Activated CD8-positive, alpha-beta memory T cell treated with anti-CD3 and anti-CD28 coated beads, Interleukin-2, amount 50 U/mL, for 48 hours (primary cell): ENCODE measurements at regions not wholly inside any gene's neighbourhood (a gene's known extent, or its start where the extent isn't known, plus 50 kb on each side); places are given as distances from the start of the nearest gene placed in this dataset.

ENCODE experiments used
- DNase-seq: peaks from one replicate; pipeline ENCODE4 v3.0.0-alpha.2; 2020

DNA sequence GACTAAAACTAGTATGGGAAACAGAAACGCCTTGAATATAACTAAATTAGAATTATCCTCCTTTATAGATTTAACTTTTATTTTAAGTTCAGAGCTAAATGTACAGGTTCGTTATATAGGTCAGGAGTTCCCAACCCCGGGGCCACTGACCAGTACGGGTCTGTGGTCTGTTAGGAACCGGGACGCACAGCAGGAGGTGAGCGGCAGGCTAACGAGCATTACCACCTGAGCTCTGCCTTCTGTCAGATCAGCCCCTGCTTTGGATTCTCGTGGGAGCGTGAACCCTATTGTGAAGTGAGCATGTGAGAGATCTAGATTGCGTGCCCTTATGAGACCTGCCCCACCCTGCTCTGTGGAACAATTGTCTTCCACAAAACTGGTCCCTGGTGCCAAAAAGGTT, 51.0 kb downstream of the FAT4 start:
- no peak for DNase-seq

DNA sequence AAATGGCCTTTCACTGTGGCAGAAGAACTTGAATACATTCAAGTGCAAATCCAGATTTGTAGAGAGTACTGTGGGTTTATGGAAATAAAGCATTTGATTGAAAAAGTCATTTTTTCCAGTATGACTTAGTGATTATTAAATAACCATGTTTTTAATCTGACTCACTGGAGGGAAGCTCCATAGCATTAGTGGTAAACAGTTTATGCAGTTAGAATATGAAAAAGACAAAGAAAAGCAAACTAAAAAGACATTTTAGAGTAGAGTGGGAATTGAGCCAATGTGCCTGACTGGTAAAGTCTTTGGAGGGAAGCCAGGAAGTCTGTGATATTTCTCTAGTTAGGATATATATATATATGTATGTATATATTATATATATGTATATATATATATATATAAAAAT, 53.4 kb downstream of the FAT4 start:
- DNase-seq = no peak

DNA sequence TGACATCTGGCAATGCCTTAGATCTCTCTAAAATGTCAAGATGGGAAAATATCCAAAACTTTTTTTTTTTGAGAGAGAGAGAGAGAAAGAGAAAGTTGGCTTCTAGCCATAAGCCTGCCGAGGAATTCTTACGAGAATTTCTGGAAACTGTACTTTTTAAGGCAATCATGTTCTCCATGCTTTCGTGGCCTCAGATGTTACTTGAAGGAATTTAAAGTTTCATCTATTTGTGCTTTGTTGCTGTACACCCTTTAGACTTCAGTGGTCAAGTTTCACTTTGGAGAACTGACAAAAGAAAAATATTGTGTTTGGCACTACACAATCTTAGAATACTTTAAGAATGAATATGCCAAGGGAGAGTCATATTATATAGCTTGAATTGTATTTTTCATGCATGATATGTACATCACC, 53.9 kb downstream of the FAT4 start:
- DNase-seq = no peak

DNA sequence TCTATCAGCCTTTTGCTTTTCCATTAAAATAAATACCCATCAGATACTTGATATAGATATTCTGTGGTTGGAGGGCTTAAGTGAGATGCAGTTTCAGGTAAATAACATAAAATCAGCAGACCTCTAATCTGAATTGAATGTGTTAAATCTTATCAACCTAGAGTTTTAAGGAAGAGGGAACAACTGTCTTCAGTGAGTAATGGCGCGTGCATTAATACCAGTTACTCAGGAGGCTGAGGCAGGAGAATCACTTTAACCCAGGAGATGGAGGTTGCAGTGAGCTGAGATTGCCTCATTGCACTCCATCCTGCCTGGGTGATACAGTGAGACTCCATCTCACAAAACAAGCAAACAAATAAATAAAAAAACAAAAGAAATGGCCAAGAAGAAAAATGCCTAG, 54.3 kb downstream of the FAT4 start:
- DNase-seq = no peak

DNA sequence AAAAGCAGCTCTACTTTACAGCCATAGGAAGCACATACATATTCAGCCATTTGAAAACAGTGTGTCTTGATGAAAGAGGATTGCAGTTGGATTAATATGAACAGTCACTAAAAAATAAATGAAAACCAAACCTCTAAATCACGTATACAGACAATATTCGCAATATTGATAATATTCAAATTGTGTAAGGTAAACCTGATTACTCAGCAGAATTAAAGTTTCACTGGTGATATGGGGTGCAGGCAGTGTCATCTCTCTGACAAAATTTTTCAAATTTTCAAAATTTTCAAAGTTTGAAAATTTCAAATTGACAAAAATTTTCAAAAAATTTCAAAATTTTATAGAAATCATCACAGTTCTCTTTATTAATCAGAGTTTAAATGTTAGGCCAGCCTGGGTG, 55.7 kb downstream of the FAT4 start:
- DNase-seq = no peak

DNA sequence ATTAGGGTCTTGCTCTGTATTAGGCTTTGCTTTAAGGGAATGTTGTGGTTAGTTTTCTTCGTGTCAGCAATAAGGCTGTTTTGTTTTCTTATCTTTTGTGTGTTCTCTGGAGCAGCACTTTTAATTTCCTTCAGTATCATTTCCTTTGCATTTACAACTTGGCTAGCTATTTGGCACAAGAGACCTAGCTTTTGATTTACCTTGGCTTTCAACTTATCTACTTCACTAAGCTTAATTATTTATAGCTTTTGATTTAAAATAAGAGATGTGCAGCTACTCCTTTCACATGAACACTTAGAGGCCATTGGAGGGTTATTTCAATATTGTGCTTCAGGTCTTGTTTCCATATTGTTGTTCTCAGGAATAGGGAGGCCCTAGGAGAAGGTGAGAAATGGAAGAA, 68.2 kb downstream of the FAT4 start:
- DNase-seq = no peak

DNA sequence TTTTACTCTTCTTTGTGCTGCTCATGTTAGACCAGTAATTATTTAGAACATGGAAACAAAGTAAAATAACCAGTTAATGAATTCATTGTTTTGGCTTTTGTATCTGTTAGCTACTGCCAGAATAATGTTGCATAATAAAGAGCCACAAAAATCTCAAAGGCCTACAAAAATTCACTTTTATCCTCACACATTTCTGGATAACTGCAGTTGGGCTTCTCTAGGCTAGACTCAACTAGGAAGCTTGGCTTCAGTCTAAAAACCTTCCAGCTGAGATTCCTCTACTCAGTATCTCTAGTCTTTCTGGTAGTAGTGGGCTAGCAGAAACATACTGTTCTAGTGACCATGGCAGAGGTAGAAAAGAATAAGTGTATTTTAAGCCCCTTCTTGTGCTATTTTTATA, 73.0 kb downstream of the FAT4 start:
- no peak for DNase-seq

DNA sequence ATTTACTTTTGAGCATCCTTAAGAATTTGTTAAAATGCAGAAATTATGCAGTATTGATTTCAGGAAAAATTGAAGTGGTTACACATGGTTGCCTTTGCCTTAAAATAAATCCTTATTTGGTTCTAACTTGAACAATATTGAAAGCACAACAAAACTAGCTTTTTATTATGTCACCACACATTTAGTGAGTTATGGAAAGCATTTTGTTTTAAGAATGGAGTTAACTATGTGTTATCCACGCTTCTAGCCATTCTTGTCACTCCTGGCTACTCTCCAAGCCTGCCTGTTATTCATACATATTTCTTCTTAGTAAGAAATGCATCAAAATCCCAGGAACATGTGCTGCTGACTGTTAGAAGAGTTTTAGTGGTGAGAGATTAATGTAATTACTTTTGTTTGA, 73.9 kb downstream of the FAT4 start:
- no peak for DNase-seq

DNA sequence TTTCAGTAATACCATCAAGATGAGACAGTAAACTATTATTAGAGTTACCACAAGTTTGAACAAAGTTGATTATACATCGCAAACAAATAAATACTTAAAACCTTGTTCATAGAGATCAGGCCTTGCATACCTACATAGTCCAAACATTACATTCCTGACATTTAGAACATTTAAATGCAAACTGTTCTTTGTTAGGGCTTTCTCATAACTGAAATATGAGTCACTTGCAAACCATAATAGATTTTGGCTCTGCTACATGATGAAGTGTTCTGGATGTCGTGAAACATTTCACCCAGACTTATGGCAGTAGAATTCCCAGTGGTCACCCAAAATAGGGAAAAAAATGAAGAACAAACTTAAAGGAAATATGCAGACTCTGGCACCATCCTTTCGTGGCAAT, 75.0 kb downstream of the FAT4 start:
- no peak for DNase-seq

DNA sequence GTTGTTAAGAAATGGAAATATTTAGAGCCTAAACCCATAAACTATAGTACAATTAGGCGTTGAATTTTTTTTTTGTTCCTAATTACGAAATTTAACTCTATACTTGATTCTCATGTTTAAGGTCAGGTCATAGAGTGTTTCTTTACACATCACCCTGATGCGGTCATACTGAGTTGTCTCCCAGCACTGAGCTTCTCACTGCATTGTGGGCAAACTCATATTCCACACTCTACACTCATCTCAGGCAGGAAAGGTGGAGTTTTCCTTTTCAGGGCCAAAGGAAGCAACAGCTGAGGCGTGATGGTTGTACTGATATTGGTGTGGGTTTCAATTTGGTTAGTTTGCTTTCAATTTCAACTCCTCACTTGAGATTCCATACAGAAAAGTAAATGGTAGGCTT, 75.4 kb downstream of the FAT4 start:
- no peak for DNase-seq

DNA sequence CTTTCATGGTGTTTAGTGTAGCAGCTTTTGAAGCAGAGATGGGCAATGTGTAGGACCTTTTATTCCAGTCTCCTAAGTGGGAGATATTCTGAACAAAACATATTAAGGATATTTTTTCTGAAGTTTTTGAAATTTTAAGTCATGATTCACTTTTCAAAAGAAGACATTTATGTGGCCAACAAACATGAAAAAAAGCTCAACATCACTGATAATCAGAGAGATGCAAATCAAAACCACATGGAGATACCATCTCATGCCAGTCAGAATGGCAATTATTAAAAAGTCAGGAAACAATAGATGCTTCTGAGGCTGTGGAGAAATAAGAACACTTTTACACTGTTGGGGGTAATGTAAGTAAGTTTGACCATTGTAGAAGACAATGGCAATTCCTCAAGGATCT, 76.0 kb downstream of the FAT4 start:
- DNase-seq = no peak

DNA sequence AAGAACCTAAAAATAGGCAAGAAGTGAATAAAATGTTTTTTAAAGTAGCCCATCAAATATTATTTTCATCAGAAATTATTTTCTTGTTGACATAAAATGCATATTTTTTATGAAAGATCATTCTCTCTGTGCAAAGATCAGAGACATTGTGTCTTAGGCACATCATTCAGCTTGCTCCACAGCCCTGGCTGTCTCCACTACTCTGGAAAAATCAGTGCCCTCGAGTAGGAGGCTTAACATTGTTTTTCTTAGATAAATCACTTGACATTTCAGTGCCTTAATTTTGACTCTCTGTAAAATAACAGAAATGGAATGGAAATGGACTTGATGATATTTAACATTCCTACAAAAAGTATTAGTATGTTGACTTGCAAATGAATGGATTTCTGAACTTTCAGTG, 77.9 kb downstream of the FAT4 start:
- DNase-seq = no peak

DNA sequence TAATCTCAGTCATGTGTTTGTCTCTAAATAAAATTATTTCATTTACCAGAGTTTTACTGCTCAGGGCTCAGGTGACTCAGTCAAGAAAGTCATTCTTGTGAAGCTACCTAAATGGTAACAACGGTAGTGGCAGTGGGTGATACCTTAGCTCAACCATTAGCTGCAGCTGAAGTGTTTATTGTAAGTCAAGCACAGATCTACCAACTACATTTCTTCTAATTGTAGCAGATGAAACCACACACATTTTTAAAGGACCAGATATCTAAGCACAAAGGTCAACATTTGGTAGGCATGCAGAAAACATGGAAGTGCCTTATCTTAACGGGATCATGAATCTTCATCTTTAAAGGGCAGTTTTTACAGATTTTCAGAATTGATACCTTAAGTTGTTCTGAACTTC, 79.1 kb downstream of the FAT4 start:
- DNase-seq = no peak

DNA sequence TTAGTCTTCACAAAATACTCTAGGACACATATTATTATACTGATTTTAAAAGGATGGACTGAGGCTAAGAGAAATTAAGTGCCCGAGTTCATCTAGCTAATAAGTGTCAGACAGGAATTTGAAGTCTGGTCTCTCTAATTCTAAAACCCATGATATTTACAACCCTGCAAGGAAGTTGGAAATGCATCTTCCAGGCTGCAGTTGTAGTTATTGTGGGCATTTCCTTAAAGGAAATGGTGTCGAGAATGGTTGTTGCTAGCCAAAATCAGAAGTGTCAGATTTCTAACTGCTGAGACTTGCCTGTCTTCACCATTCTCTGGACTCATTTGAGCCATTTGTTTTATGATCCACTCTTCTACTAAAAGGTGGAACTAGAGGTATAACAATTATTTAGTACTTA, 82.5 kb downstream of the FAT4 start:
- no peak for DNase-seq

DNA sequence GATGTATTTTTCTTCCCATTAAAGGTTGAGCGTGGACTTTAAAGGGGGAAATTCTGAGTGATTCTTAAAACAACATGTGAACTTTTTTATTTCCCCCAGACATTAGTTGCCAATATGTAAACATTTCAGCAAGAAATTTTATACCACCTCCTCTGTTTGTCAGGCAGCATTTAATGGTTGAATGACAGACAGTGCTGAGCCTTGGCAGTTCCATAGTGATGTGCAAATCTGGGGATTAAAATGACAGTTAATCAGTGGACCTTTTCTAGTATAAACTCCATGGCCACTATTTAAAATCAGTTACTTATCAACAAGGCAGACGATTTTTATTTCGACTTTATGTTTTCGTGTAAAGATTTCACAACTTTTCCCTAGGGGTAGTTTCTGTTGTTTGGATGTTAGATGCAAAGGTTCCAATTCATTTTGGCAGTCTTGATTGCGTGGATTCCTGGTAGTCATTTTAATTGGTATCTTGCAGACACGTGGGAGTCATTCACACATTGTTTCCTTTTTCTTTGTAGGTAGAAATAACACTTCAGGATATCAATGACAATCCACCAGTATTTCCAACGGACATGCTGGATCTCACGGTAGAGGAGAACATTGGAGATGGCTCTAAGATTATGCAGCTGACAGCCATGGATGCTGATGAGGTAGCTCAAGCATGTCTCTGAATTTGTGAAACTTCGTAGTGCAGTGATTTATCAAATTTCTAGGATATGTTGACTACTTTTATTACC, 83.7 kb downstream of the FAT4 start:
- no peak for DNase-seq

DNA sequence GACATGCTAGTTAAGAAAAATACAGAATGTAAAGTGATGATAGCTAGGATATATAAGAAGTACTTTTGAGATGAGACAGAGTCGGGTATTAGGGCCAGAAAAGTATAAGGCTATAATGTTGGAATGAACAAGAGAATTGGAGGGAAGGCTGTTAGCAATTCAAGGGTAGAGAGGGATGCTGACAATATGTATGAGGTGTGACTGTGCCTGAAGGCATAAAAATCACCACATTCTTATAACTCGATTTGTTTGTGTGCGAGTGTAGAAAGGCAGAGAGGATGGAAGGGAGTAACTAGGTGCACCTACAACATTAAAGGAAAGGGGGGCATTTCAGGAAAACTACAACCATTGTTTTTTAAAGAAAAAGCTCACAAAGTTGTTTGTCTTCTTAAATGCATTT, 86.0 kb downstream of the FAT4 start:
- DNase-seq = no peak

DNA sequence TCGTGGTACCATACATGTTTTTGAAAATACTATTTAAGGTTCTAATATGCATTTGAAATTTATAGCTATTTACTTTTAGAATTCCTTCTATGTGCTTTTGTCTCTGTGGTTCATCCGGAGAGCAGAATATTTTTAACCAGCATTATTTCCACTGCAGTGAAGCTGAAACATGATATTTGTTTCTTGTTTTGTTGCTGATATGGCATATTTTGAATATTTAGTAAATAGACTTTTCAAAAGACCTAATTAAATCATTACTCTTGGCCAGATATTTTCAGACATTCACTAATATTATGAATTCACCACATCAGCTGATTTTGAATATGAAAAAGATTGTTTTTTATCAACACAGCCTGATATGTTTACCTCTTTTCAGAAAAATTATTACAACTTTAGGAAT, 87.0 kb downstream of the FAT4 start:
- DNase-seq = no peak

DNA sequence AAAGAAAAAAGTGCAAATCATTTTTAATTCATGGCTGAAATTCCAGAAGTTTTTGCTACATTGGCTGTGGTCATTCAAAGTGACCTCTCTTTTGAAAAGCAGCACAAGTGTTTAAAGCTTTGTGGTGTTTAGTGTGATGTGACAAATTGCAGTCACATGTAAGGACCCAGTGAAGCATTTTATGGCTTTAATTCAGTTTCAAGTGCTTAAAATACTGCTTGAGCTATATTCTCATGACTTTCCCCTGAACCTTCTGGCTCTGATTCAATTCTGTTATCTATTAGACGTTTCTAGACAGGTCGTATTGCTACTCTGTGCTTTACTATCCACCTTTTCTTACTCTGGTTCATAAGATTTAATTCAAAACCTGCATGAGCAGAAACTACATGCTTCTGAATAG, 105.8 kb downstream of the FAT4 start:
- no peak for DNase-seq

DNA sequence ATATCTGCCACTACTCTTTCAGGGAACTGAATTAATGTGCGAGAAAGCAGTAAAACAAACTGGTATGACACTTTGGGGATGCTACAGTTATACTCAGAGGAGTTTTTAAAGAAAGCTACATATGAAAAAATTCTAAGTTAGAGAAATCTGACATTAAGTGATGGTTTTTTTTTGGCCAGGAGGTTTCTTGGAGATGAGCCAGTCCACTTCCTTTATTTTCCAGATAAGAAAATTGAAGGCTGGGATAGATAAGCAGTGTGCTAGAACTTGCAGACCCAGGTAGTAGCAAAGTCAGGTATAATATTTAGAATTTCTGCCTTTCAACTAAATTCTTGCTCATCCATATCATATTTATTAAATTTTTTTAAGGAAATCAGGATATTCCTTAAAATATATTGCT, 106.8 kb downstream of the FAT4 start:
- DNase-seq = no peak

DNA sequence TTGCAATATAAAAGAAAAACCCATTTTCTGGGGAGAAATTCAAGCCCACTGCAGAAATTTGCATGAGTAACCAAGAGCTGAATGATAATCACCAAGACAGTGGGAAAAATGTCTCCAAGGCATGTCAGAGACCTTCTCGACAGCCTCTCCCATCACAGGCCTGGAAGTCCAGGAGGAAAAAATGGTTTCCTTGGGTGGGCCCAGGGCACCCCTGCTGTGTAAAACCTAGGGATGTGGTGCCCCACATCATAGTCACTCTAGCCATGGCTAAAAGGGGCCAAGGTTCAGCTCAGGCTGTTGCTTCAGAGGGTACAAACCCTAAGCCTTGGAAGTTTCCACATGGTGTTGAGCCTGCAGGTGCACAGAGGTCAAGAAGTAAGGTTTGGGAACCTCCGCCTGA, 108.4 kb downstream of the FAT4 start:
- DNase-seq = no peak

DNA sequence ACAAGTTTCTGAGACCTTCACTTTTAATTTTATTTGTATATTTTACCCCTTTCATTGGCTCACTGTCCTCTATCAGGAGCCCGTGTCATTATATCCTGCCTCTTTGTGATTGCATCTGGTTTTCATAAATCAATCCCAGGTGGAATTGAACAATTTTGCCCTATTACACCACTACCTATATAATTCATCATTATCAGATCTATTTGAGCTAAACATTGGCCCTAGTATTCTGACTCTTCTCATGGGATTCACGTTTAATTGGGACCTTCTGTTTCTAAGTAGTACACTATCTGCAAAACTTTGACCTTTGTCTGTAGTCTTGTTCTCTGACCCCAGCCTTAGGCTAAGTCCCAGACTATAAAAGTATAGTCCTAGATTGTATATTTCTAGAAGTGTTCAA, 114.1 kb downstream of the FAT4 start:
- DNase-seq = no peak

DNA sequence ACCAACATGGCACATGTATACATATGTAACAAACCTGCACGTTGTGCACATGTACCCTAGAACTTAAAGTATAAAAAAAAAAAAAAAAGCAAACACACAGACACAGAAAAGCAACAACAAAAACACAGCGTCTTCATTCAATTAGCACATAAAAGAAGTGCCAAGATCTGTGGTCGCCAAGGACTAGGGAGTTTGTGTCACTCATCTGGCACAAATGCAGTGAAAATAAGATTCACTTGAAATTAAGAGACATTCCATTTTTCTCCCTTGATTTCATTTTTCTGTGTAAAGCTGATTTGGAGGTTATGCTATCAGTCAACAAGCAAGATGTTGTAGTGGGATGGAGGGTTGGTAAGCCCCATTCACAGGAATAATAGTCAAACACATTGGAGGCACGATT, 115.3 kb downstream of the FAT4 start:
- DNase-seq = no peak

DNA sequence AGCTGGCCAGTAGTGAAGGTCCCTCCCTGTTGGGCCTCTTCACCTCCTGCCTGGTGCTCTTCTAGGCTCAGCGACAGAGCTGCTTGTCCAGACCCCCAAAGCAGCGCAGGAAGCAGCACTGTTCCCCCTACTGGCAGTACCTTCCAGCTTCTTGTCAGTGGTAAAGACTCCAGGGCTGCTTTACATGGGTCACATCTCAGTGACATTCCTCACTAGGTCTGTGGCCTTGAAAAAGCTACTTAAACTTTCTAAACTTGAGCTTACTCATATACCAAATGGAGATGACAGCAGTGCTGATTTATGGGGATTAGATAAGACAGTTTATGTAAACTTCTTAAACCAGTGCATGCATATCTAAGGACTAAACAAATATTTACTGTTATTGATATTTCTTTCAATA, 117.3 kb downstream of the FAT4 start:
- DNase-seq = no peak

DNA sequence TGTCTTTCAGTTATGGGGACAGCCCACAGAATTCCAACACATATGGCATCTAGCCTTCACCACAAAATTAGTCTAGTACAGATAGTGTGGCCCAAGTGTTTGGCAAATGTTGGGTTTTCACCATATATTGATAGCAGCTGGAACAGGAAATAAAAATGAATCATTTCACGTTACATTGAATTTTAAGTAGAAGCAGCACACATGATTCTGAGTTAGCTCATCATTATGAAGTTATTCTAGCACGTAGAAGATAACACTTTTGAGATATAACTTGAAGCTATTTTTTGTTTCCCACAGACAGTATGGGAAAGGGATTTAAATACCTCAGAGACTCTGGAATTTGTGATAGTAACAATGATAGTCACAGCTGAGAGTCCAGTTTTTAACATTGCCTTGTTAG, 118.7 kb downstream of the FAT4 start:
- DNase-seq = no peak

DNA sequence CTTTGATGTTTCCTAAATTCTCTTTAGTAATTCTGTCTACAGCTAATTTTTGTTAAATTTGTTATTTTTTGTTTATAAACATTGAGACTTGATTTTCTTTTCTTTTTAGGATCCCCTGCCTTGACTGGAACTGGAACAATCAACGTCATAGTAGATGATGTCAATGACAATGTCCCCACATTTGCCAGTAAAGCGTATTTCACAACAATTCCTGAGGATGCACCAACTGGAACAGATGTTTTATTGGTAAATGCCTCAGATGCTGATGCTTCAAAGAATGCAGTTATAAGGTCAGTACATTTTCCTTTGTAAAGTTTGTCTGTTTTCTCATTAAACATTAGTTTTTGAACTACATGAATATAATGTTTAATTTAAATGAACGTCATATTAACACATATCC, 119.4 kb downstream of the FAT4 start:
- no peak for DNase-seq

DNA sequence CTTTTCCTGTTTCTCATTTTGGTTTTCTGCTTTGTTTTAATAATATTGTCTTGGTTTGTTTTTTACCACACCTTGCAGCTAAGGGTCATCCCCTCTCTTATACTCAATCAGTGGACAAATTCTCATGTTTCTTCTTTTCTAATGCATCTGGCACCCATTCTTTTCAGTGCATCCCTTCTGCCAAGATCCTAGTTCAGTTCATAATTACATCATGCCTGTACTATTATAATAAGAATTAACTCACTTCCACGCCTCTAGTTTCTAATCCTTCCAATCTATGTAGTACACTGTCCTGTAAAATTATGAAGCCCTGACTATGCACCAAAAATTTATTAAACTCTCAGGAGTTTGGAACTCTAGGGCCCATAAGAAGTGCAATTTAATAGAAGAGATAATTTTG, 126.1 kb downstream of the FAT4 start:
- DNase-seq = no peak
